MV-4-11 (cell line): ENCODE measurements at regions not wholly inside any gene's neighbourhood (a gene's known extent, or its start where the extent isn't known, plus 50 kb on each side); places are given as distances from the start of the nearest gene placed in this dataset.

Experiments
- DNase-seq: peaks from one replicate; lab custom pipeline; 2025; lab: John Stamatoyannopoulos, UW

DNA sequence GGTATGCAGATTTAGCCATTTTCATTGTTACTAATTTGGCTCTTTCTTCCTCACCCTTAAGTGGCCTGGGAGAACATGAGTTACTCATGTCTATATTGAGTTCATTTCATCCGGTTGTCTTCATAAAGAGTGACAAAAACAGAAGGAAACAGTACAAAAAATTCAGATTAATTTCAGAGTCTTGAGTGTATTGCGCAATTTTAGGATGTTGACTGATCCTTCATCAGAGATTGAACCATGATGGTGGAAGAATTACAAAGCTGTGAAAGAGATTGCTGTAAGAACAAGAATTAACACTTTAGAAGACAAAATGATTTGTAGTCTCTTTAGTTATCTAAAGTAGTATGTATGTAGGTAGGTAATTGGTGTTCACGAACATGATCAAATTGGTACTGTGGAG, 194.0 kb upstream of the PPP1R3A start:
- DNase-seq, result peak; percentile 73

GRCh38 chr7:114110666-114111065, 191.9 kb upstream of the PPP1R3A start:
- DNase-seq, result no peak

DNA sequence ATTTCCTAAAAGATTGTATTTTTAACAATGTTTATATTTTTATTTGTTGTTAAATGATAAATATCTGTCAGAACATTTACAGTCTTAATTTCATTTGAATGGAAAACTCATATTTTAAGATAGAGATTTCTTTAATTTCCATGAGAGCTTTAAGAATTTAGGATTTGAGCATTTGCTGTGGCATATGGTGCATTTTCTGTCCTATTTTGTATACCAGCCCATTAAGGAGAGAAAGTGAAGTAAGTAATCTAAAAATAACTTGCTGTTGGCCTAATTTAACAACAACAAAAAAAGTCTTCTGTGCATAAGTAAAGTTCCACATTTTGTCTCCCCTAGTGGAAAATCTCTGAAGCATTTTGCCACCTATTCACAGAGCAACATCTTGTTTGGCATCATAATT, 190.9 kb upstream of the PPP1R3A start:
- DNase-seq, result peak; percentile 33

DNA sequence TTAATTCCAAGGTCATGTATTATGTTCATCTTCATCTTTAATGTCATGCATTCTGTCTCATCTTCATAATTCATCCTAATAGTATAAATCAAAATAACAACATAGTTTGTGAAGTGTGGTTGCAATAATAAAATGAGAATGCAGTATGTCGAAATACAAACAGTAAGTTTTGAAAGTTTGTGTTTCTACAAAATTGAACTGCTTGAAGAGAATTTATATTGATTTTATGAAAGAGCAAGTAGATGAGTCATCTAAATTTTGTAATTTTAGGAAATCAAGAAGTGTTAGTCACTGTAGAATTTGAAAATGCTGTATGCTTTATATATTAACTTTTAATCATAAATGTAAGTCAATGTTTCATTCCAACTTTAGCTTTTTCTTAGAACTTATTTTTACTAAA, 190.5 kb upstream of the PPP1R3A start:
- DNase-seq, result peak; percentile 27

- no peak for DNase-seq
Observed at GRCh38 chr7:114108510-114108909, 189.7 kb upstream of the PPP1R3A start.

- DNase-seq, result no peak
Observed at GRCh38 chr7:114107522-114107921, 188.7 kb upstream of the PPP1R3A start.

DNA sequence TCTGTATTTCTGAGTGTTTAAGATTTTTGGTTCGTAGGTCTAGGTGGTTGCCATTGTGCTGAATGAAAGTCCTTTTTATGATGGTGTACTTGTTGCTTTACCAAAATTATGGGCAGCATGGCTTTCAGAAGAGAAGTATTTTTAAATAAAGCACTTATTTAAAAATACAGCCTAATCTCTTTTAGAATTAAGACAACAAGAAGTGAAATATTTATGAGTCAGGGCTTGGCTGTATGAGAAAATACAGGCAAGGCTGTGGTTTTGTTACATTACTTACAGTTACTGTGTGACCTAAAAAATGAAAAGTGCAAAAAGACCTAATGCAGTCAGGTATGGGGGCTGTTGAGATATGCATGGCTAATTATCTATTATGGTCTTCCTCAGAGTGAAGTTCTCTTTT, 185.2 kb upstream of the PPP1R3A start:
- DNase-seq, result peak; percentile 14

DNA sequence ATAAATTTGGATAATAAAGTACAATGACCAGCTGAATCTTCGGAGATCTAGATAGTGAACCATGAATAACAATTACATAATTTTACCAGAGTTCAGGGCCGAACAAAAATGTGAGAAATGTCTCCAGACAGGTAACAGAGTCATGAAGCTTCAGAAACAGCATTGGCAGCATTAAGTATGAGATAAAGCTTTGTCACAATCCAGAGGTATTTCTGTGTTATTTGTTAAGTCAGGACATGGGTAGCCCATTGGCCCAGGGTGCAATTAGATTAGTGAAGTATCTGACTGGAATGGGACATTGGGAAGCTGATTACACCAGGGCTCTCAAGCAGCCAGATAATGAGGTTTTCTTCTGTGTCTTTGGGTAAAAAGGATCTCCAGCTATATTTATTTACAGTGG, 184.2 kb upstream of the PPP1R3A start:
- DNase-seq, result no peak

DNA sequence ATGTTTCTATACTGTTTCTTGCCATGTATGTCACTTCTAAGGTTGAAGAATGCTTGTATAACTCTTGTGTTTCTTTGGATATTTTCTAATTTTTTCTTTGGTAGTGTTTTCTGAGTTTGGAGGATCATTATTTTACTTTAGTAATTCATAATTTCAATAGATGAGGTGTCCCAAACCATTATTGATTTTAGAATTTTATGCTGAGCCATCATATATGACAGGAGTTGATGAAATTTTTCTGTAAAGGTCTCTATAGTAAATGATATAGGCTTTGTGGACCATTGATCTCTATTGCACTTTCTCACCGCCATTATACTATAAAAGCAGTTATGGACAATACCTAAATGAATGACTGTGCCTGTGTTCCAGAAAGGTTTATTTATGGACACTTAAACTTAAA, 183.3 kb upstream of the PPP1R3A start:
- DNase-seq, result no peak

GRCh38 chr7:114100810-114101209, 182.0 kb upstream of the PPP1R3A start:
- peak; percentile 11 for DNase-seq

DNA sequence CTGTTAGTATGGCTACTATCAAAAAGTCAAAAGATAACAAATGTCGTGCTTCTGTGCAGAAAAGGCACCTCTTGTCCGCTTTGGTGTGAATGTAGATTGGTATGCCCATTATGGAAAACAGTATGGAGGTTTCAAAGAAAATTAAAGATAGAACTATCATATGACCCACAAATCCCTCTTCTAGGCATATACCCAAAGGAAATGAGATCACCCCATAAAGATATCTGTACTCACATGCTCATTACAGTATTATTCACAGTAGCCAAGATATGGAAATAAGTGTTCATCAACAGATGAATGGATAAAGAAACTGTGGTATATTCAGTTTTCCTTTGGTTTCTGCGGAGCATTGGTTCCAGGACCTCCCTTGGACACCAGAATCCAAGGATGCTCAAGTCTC, 180.5 kb upstream of the PPP1R3A start:
- DNase-seq, result no peak

DNA sequence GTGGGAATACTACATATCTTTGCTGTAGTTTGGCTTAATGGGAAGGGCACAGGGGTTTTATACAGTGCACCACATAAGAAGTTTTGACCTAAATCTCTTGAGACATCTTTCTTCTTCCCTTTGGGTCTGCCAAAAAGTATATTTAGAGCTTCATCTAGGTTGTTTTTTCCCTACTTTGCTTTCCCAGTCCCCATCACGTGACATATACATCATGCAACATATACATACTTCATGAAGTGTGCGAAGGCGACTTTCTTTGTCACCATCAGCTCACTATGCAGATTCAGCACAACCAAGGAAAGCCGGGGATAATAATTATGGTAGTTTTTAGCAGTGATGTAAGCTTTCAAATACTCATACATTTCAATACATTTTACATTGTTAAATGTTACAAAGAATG, 177.1 kb upstream of the PPP1R3A start:
- no peak for DNase-seq

DNA sequence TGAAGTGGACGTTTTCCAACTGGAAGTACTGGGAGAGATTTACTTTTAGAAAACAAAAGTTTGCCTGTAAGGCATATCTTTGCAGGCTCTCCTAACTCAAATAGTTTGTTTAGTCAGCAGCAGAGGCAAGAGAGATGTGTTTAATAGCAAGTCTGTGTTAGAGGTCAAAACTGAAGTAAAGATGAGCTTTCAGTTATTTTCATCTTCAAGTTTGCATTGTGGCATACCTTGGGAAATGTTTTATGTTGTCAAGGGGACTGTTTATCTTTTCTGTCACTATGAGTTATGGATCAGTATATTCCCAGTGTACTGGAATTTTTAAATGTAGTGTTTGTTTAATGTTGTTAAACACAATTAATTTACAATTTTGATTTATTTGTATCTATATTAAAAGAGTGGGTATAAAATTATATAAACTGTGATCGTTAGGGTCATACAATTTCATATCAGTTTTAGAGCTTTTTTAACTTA, 169.7 kb upstream of the PPP1R3A start:
- peak; percentile 14 for DNase-seq

DNA sequence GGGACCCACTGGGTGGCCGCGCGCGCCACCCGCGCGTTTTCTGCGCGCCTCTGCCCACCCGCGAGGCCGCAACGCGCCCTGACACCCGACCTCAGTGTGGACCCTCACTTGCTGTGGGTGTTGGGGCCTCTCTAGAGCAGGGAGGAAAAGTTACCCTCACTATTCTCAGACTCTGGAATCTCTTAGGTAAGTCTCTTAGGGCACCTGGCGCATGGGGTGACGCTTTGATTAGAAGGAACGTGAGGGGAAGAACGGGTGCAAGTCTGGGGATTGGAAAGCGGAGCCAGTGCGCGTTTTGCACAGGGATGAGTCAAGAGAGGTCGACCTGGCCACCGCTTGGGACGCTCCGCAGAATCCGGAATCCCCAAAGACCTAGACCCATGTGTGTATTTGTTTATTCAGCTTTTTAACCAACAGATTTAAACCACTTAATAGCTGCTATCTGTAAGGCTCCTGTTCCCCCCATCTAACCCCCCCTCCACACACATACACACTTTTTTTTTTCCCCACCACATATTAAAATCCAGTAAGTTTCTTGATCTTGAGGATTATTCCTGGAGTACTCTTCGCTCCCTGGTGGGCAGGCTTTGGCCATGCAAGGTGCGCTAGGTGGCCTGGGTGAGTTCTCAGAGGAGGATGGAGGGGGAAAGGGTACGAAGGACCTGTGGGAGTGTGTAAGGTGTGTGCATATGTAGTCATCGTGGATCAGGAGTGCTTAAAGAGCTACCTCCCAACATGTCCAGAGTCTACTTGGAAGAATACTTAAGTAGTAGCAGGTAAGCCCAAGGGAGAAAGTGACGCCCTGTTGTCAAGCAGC, 169.1 kb upstream of the PPP1R3A start:
- DNase-seq, result peak; percentile 19

DNA sequence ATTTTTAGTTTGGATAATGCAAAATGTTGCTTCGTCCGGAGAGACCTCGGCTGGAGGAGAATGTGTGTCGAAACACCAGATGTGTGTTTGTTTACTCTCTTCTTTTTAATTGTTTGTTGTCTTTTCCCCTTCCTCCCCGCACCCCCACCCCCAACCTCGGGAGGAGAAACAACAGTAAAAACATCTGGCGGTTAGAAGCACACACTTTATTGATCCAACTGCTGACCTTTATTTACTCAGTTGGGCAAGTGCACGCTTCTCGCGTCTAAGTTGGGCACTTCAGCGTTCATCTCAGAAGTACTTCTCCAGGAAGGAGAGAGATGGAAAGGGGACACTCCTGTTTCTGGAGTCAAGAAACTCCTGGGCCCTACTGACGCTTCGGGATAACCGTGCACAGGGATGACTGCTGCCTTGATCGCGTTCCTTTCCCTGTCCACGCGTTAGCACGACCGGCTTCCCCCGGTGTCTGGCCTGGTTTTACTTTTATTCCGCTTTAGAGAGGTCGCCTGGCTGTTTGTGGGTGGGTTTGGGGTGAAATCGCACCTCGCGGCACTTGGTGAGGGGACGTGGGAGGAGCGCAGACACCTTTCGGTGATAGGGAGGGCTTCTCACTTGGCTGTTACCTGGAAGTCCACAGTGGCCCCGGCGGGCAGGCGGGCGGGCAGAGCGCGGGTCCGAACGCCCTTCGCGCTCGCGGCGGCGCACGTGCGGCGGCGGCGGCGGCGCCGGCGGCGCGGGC, 168.3 kb upstream of the PPP1R3A start:
- DNase-seq, result no peak

DNA sequence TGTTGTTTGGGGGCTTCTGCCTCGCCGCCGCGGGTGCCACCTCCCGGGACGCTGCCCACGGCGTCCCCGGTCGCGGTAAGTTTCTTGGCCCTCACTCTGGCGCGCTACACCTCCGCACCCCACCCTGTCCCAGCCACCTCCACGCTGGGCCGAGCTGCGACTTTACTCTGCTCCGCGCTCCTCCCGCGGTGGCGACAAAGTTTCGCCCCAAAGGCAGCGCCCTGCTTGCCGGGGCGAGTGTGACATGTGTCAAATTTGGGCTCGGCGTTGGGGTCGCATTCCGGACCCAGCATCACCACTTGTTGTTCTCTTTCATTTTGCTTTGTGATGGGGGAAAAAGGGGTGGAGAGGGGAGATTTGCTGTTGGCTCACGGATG, 167.7 kb upstream of the PPP1R3A start:
- DNase-seq, result no peak

DNA sequence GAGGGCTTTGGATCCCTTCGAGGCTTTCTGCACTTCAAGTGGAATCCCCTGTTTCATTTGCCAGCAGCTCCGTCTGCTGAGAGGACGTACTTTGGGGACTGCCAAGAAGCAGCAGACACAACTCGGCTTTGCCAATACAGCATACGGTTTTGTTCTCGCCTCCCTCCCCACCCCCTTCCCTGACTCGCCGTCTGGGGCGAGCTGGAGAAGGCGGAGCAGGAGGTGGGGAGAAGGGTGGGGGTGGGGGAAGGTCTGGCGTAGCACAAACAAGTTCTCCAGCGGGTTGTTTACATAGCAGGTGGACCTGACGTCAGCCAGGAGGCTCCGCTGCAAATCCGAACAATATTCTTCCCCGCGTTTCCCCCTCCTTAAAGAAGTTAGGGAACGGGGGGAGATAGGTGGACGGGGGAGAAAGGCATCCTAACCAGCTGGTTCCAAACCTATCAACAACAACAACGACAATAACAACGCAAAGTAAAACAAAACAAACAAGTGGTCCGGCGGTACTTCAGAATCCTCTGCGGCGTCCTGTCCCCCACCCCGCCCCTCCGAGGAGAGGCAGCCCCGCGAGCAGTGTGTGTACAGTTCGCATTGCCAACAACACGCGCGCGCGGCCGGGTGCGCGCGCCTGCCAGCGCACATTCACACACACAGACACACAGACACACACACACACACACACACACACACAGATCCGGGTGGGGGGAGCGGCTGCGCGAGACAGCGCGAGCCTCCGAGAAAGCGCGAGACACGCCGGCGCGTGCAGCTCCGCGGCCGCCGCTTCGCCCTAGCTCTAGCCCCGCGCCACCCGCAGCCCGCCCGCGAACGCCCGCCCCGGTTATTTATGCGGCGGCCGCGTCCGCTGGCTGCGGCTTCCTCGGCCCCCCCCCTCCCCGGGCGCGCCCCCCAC, 167.0 kb upstream of the PPP1R3A start:
- peak; percentile 90 for DNase-seq

- DNase-seq, result no peak
Observed at GRCh38 chr7:114085313-114085591, 166.4 kb upstream of the PPP1R3A start.

GRCh38 chr7:114084472-114085312, 165.9 kb upstream of the PPP1R3A start:
- DNase-seq, result peak; percentile 76

GRCh38 chr7:114084002-114084471, 165.2 kb upstream of the PPP1R3A start:
- DNase-seq, result no peak

DNA sequence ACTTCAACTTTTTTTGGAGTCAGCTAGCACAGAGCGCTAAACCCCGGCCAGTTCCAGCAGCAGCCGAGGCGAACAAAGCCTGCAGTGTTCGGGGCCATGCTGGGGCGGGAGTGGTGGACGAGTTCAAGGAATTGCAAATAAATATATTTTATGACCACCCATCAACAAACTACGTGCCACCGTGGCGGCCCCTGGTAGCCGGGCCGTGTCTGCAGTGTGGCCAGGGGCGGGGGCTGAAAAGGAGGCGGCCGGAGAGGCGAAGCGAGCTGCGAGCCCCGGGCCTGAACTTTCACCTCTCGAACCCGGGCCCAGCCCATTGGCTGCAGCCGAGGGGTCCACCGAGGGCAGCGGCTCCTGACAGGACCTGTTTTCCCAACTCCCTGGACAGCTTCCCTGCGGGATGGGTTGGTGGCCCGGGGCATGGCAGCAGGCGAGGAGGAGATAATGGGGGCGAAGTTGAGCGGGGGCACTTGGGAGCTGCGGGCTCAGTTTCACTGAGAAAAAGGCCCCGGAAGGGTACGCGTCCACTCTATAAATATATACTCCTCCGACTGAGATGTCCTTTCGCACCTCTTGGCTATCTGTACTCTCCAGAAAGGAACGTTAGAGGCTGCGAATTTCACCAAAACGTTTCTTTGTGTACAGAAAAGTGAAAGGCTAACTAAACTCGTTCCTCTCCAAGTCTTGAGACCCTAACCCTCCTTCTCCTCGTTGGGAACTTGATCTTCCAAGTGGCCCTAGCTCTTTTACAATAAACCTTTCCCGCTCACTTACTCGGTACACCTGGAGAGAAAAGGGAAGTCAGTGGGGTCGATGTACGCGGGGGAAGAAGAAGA, 164.6 kb upstream of the PPP1R3A start:
- peak; percentile 58 for DNase-seq
